GM21576 (cell line): ENCODE measurements at regions not wholly inside any gene's neighbourhood (a gene's known extent, or its start where the extent isn't known, plus 50 kb on each side); places are given as distances from the start of the nearest gene placed in this dataset.
"Not testable (repeated sequence)": the region's sequence is repeated elsewhere in the genome, so short reads cannot be mapped to it uniquely, and the experiment has no call there.

Experiments used
- ATAC-seq: cut with Tn5 transposase; IDR thresholded peaks from one replicate; pipeline ENCODE4 v1.9.1; 2021; ENCODE audit warnings: mild to moderate bottlenecking, moderate library complexity; ENCODE audit not compliant: unreplicated experiment

DNA sequence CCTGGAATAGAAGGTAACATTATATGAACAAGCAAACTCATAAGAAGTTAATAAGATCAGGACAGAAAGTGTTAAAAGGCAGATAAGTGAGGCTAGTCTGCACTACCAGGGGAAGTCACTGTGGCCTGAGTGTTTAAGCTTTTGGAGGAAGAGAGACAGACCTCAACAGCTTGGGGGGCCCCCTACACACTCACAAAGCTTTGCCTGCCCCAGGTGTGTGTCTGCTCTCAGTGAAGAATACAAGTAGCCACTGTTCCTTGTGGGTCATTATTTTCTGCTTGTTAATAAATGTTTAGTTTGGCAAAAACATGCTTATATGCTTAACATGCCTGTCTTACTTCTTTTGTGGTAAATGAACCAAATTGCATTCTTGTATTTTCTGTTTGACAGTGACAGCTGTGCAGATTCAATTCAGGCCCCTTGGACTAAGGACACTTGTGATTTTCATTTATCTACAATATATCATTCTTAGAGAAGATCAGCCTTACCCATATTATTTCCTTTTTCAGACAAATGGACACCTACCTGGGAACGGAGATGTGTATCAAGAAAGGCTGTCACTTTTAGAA, 50.7 kb upstream of the C12orf71 start:
- ATAC-seq, result peak; percentile 82

DNA sequence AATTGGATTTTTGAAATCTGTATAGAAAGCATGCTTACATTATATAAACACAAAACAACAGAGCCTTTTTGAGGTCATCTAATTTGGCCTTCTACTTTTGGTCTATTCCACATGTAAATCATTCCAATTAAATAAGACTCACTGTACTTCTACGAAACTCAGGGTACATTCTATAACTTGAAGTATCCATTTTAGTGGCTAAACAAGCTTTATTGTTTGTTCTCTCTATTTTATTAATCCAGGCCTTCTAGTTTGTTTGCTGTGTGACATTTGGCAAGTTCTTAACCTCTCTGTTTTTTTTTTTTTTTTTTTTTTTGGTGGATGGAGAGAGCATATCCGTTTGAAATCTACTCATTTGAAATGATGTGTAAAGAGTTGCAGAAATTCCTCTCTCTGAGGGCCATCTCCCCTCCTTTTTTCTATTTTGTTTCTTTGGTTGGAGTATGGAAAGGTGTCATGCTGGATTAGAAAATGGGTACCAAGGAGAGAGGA, 58.1 kb upstream of the C12orf71 start:
- no peak for ATAC-seq

DNA sequence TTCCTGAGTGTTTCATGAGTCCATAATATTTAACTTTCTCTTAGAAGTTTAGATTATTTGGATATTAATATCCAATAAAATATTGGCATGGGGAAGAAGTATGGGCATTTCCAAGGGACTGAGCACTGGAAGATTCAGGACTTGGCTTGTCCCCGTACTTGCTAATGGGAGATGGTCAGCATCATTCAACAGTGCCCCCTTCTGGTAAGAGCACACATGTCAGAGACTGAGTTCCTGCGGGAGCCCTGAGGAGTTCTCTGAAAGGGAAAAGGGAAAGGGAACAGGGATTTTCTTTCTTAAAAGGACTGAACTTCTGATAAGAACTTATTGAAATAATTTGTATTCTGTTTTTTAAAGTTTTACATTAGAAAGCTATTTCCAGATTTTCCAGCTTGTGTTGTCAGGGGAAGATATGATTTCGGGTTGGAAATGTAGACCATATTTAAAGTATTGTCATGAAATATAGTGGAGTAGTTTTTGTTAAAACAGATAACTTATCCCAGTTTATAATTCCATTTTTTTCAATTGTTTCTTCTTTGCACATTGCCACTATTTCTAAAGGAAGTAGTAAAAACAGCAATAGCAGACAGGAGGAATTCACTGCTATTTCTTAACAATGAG, 59.8 kb upstream of the C12orf71 start:
- ATAC-seq, result no peak

DNA sequence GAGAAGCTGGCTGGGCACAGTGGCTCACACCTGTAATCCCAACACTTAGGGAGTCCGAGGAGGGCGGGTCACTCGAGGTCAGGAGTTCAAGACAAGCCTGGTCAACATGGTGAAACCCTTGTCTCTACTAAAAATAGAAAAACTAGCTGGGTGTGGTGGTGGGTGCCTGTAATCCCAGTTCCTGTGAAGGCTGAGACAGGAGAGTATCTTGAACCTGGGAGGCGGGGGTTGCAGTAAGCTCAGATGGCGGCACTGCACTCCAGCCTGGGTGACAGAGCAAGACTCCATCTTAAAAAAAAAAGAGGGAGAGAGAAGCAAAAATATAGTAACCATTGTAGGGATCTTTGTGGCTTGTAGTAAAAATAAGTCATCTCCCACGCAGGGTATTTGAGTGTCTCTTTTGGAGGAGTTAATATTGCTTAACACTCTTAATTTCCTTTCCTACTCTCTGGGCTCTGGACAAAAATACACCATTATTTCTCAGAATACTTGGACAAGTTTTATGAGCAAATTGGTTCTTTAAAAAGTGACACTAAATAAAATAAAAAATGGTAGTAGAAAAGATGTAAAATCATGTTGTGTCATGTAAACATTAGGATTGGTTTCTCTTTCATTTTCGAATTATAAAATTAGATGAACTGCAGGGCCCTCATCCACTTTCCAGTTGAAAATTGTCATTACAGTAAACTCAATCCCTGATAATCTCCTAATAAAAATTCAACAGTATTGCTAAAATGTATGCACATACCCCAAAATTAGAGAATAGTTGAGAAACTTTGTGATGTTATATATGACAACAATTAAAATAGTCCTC, 61.1 kb upstream of the C12orf71 start:
- ATAC-seq, result no peak

DNA sequence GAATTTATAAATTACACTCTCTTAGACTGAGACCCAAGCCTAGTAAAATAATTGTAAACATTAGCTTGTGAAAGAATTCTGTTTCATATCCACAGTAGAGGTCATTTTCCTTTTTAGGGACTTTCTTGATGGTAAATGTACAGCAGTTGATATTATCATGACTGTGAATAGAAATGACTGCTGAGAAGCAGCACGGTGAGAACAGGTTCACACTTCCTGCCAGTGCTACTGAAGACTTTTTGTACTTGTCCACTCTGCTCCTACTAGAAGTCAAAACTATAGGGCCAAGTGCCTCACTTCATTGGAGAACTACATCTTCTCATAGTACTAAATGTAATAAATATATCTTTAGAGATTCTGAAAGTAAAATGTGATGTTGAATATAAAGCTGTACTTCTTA, 63.3 kb upstream of the C12orf71 start:
- ATAC-seq, result peak; percentile 65

DNA sequence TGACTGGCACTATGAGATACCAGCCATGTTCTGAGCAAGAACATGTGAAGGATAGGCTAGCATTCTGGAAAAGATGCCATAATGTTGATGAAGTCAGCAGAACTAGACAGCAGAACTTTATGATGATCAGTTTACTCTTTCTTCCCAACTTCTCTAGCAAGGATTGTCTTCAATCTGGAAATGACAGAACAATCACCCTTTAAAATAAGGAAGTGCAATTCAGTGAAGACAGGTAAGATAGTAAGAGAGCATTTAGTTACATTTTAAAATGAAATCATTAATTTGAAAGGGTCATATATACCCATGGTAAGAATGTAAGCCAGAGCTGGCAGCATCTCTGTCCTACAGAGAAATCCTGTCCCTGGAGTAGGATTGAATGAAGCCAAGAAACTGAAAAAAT, 66.0 kb upstream of the C12orf71 start:
- no peak for ATAC-seq

DNA sequence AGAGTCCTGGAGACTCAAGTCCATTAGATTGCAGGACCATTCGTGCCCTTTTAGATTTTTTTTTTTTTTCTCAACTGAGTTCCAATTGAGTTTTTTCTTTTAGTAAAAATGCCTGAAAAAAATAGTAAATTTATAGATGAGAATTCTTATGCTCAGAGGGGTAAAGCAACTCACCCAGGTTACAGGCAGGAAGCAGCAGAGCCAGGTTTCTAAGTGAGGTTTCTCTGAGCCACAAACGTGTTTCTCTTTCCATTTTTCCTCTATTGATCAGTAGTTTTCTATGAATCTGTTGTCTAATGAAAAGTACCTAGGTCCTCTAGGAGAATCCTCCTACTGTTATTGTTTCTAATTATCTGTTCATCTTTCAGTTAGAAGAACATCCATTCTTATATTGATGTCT, 66.4 kb upstream of the C12orf71 start:
- no peak for ATAC-seq

DNA sequence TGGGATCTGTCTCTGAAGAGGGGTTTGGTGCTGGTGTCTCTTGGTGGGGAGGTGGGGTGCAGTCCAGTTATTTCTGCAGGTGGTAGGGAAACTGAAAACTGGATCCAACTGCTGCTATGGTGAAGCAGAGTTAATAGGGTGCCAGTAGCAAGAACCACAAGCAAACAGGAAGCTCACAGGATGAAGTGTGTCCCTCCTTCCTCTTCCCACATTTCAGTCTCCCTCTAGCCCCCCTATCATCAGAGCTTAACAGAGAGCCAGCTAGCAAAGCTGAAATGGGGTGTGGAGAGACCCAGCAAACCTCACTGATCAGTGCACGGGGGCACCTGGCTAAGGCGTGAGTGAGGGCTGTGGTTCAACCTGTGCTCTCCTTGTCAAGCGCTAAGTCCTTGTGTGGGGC, 69.1 kb upstream of the C12orf71 start:
- ATAC-seq, result no peak

DNA sequence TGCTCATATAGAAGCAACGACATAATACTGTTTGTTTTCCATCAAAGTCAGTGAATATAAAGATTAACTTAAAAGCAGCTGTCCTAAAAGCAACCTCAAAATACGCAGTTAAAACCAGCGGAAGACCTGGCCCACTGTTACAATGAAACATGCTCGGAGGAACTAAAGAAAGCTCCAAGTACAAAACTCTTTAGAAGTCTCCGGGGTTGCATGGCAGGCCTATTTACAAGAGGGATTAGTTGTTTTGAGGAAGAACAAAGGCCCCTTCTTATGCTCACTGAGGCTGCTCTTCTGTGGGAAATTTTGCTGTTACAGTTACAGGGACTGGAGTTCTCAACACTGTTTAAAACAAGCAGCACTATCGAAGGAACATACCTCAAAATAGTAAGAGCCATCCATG, 75.9 kb upstream of the C12orf71 start:
- no peak for ATAC-seq

DNA sequence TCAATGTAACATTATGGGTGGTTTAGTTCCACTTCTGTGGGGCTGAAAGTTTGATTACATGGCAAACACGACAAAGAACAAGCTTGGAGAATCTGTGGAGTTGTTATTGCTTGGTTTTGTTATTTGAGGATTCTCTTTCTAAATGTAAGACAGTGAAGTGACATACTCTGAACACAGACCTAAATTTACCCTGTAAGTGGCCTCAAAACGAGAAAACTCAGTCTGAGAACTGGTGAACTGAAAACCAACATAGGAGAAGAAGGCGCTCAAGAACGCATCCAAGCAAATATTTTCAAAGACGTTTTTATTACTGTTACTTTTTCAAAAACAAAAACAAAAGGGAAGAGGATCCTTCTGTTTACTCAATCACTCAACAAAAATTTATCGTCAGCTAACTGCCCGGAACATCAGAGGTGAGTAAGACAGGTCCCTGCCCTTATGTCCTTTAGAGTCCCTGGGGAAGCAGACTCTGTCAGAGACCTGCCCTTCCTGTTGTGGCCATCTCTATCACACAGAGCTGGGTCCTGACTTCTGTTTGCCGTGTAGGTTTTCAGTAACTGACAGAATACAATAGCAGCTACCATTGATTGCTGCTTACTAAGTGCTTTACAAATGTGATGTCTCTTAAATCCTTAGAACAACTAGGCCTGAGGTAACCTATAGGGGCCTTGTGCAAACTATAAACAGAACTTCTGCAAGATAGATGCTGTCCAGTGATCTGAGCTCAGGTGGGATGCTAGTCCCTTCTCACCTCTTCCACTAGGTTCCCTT, 79.3 kb upstream of the C12orf71 start:
- peak; percentile 75 for ATAC-seq

DNA sequence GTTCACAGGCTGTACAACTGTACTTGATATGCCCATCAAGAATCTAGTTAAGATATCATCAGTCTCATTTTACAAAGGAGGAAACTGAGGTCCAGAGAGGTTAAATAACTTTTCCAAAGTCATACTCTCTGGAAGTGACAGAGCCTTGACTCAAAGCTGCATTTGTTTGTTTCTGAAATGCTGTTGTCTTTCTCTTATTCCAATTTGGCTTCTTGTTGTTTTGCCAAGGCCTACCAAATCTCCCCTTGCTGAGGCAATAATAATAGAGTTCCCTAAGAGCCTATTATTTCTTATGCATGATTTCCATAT, 79.8 kb upstream of the C12orf71 start:
- no peak for ATAC-seq

DNA sequence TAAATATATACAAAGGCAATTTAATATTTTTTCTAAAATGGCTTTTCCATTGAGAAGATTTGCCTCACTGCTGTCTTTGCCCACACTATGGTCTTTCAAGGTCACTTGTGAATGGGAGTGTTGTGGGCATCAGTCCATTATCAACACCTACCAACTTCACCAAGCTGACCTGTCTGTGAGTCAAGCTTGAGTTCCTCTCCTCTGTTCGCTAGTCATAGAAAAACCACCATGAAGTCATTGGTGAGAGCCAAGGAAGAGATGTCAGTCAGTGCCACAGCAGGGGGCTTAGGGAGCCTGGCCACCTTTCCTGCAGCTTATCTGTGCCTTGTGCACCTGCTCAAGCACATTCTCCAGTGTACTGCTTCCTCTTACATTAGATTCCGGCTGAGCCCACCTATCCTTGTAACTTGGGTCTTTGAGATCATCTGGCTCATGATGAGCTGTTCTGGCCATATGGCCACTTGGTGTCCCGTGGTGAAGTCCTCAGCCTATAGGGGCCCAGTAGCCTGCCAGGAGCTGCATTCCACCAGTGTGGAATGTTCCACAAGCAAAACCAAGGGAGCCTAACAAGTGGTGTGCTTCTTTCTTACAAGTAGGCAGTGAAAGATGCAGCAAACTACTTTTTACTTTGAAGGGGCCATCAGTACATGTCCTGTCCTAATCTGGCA, 80.8 kb upstream of the C12orf71 start:
- ATAC-seq, result no peak

DNA sequence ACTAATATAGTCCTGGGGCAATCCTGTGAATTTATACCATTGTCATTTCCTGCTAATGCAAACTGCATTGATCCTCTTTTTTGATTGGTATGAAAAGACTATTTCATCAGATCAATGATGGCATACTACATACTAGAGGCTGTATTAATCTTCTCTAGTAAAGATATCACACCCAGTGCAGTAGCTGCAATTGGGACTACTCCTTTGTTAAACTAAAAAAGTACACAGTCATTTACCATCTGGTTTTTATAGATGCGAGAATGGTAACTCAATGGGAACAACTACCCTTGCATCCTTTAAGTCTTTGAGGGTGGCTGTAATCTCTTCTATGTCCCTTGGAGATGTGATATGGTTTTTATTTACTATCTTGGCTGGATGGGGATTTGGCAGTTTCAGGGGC, 80.2 kb upstream of the STK38L start:
- no peak for ATAC-seq

DNA sequence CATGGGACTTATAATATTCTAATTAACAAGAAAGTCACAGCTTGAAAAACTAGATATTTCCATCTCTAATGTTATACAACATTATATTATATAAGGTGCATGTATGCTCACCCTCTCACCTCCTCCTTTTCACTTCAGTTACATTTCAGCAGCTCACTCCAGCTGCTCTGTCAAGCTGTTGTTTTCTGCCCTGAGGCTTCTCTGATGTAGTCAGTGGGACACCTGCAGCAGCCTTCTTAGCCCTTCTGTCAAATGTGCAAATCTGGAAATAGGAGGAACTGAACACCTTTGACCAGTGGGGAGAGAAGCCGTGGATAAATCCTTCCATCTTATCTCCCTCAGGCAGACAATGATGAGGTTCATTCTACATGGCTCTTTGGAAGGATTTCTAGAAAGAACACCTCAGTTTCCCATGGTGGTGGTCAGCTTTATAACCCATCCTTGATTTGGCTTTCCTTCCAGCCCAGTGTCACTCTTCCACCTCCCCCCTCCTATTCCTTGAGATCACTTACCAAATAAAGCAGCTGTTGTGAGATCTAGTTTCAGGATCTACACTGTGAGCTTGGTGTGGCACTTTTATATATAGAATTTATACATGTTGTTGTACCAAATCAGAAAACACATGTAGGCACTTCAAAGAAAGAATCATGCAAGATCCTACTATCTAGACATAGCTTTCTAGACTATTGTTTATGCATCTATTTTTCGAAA, 79.6 kb upstream of the STK38L start:
- ATAC-seq, result no peak

DNA sequence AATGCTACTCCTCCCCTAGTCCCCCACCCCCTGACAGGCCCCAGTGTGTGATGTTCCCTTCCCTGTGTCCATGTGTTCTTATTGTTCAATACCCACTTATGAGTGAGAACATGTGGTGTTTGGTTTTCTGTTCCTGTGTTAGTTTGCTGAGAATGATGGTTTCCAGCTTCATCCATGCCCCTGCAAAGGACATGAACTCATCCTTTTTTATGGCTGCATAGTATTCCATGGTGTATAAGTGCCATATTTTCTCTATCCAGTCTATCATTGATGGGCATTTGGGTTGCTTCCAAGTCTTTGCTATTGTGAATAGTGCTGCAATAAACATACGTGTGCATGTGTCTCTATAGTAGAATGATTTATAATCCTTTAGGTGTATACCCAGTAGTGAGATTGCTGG, 78.1 kb upstream of the STK38L start:
- ATAC-seq, result not testable (repeated sequence)

DNA sequence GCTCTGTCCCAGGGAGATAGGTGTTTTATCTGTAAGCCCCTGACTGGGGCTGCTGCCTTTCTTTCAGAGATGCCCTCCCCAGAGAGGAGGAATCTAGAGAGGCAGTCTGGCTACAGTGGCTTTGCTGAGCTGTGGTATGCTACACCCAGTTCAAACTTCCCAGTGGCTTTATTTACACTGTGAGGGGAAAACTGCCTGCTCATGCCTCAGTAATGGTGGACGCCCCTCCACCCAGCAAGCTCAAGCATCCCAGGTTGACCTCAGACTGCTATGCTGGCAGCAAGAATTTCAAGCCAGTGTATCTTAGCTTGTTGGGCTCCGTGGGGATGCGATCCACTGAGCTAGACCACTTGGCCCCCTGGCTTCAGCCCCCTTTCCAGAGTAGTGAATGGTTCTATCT, 72.6 kb upstream of the STK38L start:
- ATAC-seq, result not testable (repeated sequence)

DNA sequence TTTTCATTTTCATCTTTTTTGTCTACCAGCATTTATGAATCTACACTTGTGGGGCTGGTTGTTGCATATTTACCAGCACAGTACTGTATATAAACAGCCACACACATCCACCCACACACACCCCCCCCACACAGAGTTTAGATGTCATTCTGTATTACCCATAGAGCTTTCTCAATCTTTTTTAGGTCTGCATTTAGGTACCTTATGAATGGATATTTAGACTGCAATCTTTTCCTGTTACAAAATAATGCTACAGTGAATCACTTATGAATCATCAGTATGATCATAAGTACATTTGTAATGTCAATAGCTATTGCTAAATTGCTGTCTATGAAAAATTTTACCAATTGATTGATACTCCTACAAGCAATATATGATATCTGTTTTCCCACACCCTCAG, 67.3 kb upstream of the STK38L start:
- ATAC-seq, result no peak

DNA sequence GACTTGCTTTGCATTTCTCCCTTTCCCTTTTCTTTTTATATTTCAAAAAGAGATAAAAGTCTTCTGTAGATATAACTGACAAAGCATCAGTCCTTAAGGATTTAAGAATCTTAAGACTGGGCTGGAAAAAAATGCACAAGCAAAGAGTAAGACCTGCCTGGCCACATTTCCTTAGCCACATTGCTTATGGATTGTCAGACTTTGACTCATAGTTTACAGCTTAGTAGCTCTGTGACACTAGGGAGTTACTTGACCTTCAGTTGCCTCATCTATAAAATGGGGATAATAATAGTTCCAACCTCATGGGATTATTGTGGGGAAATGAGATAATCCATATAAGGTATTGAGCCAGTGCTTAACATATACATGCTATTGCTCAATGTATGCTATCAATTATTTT, 66.4 kb upstream of the STK38L start:
- no peak for ATAC-seq

DNA sequence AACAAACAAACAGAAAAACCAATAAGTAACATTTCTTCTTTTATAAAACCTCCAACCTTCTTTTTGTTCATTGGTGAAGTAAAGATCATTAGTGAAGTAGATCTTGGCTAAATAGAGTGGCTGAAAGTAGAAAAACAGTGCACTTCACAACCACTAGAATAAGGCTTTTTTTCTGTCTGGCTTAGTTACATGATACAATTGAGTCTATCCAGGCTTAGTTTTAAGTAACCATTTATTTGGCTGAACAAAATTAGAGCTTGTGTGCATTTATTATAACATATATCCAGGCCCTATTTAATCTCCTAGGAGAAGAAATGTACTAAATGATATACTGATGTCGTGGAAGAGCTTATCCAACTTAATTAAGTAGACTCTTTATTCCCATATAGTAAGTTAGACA, 65.8 kb upstream of the STK38L start:
- ATAC-seq, result no peak

DNA sequence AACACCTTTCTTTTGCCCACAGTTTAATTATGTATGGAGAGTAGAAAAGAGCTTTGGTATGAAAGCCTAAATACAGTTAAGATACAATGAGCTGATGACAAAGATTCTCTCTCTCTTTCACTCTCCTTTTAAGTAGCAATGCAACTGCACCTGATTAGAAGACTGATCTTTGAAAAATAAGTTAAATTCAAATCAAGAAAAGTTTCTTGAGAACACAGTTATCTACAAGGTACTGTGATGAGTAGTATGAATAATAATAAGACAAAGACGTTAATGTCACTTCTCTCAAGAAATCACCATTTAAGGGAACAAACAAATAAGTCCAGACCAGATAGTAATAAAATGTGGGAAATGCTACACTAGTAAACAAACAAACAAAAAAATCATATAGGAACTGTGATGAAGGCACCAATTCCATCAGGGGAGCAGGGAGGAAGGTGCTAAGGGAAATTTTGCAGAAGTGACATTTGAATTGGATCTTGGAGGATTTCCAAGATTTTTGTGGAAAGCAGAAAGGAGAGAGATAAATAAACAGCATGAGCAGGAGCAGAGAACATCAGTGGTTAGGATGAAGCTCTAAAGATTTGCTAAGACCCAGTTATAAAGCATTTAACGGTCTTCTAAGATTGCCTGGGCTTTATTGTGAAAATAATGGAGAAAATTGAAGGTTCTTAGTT, 65.2 kb upstream of the STK38L start:
- no peak for ATAC-seq
